Activated CD8-positive, alpha-beta T cell treated with anti-CD3 and anti-CD28 coated beads for 36 hours (primary cell): ENCODE measurements at regions not wholly inside any gene's neighbourhood (a gene's known extent, or its start where the extent isn't known, plus 50 kb on each side); places are given as distances from the start of the nearest gene placed in this dataset.

Experiments
- ATAC-seq: fragments of 200-7000 bp; cut with Tn5 transposase; one replicate; pipeline ENCODE4 v1.10.0; 2021; ENCODE audit warnings: mild to moderate bottlenecking, moderate library complexity
- CTCF ChIA-PET: fragments of 350-600 bp; sonication (Branson Sonifier 250); formaldehyde crosslinking; loops from one replicate; lab custom pipeline; 2021; ENCODE audit warnings: antibody characterized with exemption; lab: Charles Lee
- POLR2A ChIA-PET: fragments of 350-600 bp; sonication (Branson Sonifier 250); formaldehyde crosslinking; loops from one replicate; lab custom pipeline; 2021; ENCODE audit warnings: antibody characterized with exemption; lab: Charles Lee
- DNase-seq: peaks from one replicate; pipeline ENCODE4 v3.0.0-alpha.2; 2020
- H3K27ac Mint-ChIP-seq: one replicate; pipeline ENCODE4 v1.8.0; 2021; ENCODE audit warnings: mild to moderate bottlenecking, mixed read lengths
- H3K27me3 Mint-ChIP-seq: one replicate; pipeline ENCODE4 v1.8.0; 2021; ENCODE audit warnings: mixed read lengths
- H3K36me3 Mint-ChIP-seq: one replicate; pipeline ENCODE4 v1.8.0; 2021; ENCODE audit warnings: low read depth, mixed read lengths
- H3K4me1 Mint-ChIP-seq: one replicate; pipeline ENCODE4 v1.8.0; 2021; ENCODE audit warnings: low read depth, mixed read lengths
- H3K4me3 Mint-ChIP-seq: one replicate; pipeline ENCODE4 v1.8.0; 2021; ENCODE audit warnings: mild to moderate bottlenecking, moderate library complexity, mixed read lengths
- H3K9me3 Mint-ChIP-seq: one replicate; pipeline ENCODE4 v1.8.0; 2021; ENCODE audit warnings: mixed read lengths
- intact Hi-C: fragments of 100-400 bp; cut with micrococcal nuclease; formaldehyde crosslinking; loops from one replicate; pipeline ENCODE4 v1.10.0; 2022
- TF ChIP-seq, protein P1 (sequence below): fragments of 200-600 bp; IDR thresholded peaks from one replicate; pipeline ENCODE4 v1.8.0; 2022; ENCODE audit warnings: antibody characterized with exemption, mild to moderate bottlenecking

DNA sequence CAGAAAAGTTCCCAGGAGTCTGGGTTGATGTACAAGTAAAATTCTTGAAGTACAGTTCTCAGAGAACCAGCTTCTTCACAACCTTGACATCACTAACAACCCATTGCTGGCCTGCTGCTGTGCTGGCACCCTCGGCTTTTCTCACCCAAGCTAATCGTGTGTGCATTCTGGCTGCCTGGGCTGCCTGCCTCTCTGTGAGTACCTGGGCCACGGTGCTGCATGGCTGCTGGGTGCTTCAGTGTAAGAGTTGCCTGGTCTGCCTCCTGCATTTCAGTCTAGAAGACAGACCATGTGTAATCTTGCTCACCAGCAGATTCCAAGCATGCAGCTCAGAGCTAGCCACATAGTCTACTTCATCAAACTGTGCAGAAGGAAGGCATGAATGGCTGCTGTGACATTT is 50.5 kb upstream of the MEDAG start:
- ChIA-PET POLR2A (no interaction called here), CTCF (interaction anchor here (0.9 to 4.4 kb wide), 3 partner anchors 11 to 189 kb away, joined by 3 to 40 read pairs (median 3); no protein-coding TSS in a partner anchor)
- Mint-ChIP-seq H3K4me3 (no peak overlapping the region), H3K36me3 (no peaks in the 10 kb centered on the region), H3K27me3 (peaks cover 1% of the 10 kb centered on the region), H3K9me3 (no peaks in the 10 kb centered on the region), H3K27ac (no peak overlapping the region), H3K4me1 (no peaks in the 10 kb centered on the region)
- no peak for ATAC-seq
- no peak for DNase-seq
- TF ChIP-seq, protein P1, sequence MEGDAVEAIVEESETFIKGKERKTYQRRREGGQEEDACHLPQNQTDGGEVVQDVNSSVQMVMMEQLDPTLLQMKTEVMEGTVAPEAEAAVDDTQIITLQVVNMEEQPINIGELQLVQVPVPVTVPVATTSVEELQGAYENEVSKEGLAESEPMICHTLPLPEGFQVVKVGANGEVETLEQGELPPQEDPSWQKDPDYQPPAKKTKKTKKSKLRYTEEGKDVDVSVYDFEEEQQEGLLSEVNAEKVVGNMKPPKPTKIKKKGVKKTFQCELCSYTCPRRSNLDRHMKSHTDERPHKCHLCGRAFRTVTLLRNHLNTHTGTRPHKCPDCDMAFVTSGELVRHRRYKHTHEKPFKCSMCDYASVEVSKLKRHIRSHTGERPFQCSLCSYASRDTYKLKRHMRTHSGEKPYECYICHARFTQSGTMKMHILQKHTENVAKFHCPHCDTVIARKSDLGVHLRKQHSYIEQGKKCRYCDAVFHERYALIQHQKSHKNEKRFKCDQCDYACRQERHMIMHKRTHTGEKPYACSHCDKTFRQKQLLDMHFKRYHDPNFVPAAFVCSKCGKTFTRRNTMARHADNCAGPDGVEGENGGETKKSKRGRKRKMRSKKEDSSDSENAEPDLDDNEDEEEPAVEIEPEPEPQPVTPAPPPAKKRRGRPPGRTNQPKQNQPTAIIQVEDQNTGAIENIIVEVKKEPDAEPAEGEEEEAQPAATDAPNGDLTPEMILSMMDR, result no peak
- intact Hi-C loops, result no loop called here

DNA sequence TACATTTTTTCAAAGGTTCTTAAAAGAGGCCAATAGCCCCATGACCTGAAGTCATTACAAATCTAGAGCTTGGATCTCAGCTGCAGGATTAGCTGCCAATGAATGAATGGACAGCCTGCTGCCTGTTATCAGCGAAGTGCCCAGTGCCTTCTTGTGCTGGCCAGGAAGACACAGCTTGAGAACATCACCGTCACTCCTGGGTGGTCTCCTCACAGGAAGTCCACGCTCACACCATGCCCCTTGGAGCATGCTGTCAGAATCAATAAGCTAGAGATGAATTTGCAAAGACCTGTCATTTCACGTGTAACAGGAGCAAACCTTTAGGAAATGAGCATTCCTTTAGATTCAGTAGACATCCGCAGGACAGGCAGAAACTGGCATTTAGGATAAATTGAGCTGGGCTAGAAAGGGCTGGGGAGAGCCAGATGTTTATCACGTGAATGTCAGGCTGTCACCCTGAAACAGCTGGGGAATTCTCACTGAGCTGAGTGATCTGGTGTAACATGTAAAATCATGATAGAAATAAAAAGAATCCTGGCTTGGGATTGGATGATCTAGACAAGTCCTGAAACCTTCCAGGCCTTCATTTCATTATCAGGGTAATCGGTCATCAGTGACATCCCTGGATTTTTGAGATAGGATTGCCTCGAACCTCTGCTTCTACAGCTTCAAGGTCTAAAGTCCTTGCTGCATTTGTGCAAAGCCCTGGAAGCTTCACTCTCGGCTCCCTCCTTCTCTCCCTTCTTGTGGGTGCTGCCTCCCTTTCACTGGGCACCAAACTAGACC is 49.9 kb upstream of the MEDAG start:
- POLR2A ChIA-PET, result interaction anchor here (1.3 kb wide), 1 partner anchor 10 kb away, joined by 4 read pairs; no protein-coding TSS in a partner anchor
- no peak overlapping the region for H3K27ac Mint-ChIP-seq

More for the DNA sequence above, 49.9 kb upstream of the MEDAG start:
- H3K27me3 Mint-ChIP-seq, result peaks cover 1% of the 10 kb centered on the region
- intact Hi-C loops, result no loop called here
- CTCF ChIA-PET, result interaction anchor here (0.9 to 4.4 kb wide), 4 partner anchors 10 to 188 kb away, joined by 3 to 40 read pairs (median 4); no protein-coding TSS in a partner anchor
- no peak for DNase-seq
- H3K36me3 Mint-ChIP-seq, result no peaks in the 10 kb centered on the region
- no peaks in the 10 kb centered on the region for H3K9me3 Mint-ChIP-seq
- ATAC-seq, result no peak
- H3K4me3 Mint-ChIP-seq, result no peak overlapping the region
- TF ChIP-seq, protein P1, result no peak
- H3K4me1 Mint-ChIP-seq, result no peaks in the 10 kb centered on the region
